GM13977 (cell line): ENCODE measurements at regions not wholly inside any gene's neighbourhood (a gene's known extent, or its start where the extent isn't known, plus 50 kb on each side); places are given as distances from the start of the nearest gene placed in this dataset.

Experiments
- DNase-seq: peaks from one replicate; pipeline ENCODE4 v3.0.0; 2012; ENCODE audit warnings: low spot score
- in situ Hi-C: fragments of 300-500 bp; cut with MboI; formaldehyde crosslinking; loops from one replicate; pipeline ENCODE4 v1.12.0; 2022; ENCODE audit warnings: low sequenced_read_pairs, low pct_unique_long_range_greater_than_20kb, mixed read lengths, inconsistent platforms; ENCODE audit not compliant: unreplicated experiment
- TF ChIP-seq, protein P1 (sequence below): IDR thresholded peaks from 2 replicates; pipeline ENCODE4 v1.5.1; 2012; ENCODE audit warnings: mild to moderate bottlenecking, control low read depth; ENCODE audit not compliant: insufficient read depth; ENCODE audit errors: extremely low read depth, missing control alignments

DNA sequence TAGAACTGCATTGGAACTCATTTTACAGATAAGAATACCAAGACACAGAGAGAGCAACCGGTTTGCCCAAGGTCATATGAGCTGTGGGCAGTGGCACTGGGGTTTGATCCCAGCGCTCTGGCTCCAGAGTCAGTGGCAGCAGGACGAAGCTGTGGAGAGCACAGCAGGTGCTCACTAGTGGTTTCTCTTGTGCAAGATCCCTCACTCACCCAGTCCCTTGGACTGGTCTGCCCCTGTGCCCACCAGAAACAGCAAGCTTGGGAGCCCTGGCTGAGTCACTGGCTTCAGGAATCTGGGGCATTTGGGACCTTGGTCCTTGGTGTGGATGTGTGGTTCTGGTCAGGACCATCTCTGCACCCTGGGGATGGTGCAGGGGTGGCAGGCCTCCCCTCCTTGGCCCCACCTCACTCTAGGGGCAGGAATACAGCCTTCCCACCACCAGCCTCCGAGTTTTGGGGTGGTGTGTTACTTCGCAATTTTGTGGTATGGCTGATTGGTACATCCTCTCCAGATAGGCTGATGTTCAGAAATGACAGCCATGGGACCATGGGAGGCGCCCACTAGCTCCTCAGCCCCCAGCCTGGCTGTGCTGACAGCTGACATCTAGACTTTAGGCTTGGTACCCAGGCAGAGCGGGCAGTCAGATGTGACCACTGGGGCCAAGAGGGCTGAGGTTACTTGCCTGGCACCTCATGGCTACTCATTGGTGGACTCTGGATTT lies 104.6 kb downstream of the LSM3 start:
- in situ Hi-C loops: no loop called here
- no peak for DNase-seq
- TF ChIP-seq, protein P1, sequence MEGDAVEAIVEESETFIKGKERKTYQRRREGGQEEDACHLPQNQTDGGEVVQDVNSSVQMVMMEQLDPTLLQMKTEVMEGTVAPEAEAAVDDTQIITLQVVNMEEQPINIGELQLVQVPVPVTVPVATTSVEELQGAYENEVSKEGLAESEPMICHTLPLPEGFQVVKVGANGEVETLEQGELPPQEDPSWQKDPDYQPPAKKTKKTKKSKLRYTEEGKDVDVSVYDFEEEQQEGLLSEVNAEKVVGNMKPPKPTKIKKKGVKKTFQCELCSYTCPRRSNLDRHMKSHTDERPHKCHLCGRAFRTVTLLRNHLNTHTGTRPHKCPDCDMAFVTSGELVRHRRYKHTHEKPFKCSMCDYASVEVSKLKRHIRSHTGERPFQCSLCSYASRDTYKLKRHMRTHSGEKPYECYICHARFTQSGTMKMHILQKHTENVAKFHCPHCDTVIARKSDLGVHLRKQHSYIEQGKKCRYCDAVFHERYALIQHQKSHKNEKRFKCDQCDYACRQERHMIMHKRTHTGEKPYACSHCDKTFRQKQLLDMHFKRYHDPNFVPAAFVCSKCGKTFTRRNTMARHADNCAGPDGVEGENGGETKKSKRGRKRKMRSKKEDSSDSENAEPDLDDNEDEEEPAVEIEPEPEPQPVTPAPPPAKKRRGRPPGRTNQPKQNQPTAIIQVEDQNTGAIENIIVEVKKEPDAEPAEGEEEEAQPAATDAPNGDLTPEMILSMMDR: no peak

DNA sequence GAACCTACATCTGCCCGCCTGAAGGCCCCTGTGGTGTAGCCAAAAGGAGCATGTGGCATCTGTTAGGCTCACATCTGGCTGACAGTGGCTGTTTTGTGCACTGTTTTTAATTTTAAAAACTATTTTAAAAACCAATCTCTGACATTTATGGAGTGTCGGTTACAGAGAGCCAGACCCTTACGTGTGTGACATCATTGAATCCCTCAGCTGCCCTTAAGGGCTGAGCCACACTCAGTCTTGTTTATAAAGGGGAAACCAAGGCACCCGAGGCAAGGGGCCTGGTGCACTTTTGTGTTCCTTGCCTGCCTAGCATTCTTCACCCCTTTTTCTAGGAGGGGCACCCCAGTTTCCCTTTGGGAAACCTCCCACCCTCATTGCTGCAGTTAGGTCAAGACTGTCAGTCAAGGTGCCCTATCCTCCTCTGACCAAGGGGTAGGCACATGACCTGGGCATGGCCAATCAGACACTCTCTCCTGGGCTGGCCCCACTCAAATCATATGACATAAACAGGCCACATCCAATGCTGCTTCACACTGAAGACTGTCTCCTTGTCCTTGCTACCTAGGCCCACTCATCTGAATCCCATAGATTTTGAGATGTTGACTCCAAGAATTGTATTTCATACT lies 105.3 kb downstream of the LSM3 start:
- no peak for DNase-seq
- in situ Hi-C loops: no loop called here
- TF ChIP-seq, protein P1: no peak

- in situ Hi-C loops: no loop called here
- no peak for DNase-seq
- TF ChIP-seq, protein P1: no peak
Observed at GRCh38 chr3:14284694-14285547, 106.3 kb downstream of the LSM3 start.

DNA sequence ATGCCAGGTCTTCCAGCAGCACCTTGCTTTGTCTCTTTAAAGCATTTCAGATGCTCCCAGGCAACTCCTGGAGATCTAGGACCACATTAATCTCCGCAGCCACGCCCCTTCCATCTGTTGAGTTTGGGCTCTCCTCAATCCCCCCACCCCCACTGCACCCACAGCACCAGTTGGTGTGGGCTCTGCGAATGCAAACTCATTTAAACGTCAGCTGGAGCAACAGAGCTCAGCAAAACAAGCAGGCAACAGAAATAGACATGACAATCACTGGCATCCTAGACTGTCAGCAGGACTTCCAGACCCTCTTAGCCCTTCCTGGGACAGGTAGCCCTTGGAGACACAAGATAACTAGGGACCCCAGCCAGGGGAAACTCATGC lies 106.9 kb downstream of the LSM3 start:
- DNase-seq: no peak
- in situ Hi-C loops: no loop called here
- TF ChIP-seq, protein P1: no peak

DNA sequence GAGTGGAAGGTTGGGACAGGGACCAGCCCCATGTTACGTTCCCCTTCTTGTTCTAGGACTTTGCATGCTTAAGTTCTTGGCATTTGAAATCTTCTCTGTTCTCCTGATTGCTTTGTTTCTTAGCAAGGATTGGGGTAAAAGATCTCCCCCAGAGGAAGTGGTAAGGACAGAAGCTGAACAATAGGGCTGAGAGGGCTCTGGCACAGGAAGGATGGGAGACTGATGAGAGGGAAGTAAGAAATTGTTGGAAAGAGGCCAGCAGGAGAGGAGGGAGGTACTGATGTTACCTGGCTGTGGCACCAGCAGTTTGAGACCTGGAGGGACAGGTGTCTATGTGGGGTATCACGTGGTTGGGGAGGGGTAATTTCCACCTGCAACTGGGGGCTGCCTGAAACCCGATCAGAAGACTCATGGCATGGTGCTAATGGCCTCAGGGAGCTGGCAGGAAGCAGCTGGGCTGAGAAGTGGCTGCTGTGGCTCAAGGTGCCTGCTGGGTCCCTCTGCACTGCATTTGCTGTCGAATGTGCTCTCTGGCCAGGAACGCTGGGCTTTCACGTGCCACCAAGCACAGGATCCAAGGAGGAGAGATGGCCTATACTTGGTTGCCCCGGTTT lies 108.4 kb downstream of the LSM3 start:
- TF ChIP-seq, protein P1: no peak
- in situ Hi-C loops: no loop called here
- DNase-seq: no peak

GRCh38 chr3:14288177-14288788 lies 109.7 kb downstream of the LSM3 start:
- TF ChIP-seq, protein P1: no peak
- no peak for DNase-seq
- in situ Hi-C loops: no loop called here
